ENCODE measurements at regions not wholly inside any gene's neighbourhood (a gene's known extent, or its start where the extent isn't known, plus 50 kb on each side); places are given as distances from the start of the nearest gene placed in this dataset.

GRCh38 chr5:57576317-57576716, 93.7 kb upstream of the ACTBL2 start:
- TF ChIP-seq CTCF (IDR thresholded peaks at IDR 0.05), result no peak
- no peak for TF ChIP-seq ZFX (IDR thresholded peaks at IDR 0.05; ENCODE audit: borderline replicate concordance)

Data from 22Rv1 (cell line).